ENCODE measurements at regions not wholly inside any gene's neighbourhood (a gene's known extent, or its start where the extent isn't known, plus 50 kb on each side); places are given as distances from the start of the nearest gene placed in this dataset.
"Not testable (repeated sequence)": the region's sequence is repeated elsewhere in the genome, so short reads cannot be mapped to it uniquely, and the experiment has no call there.

DNA sequence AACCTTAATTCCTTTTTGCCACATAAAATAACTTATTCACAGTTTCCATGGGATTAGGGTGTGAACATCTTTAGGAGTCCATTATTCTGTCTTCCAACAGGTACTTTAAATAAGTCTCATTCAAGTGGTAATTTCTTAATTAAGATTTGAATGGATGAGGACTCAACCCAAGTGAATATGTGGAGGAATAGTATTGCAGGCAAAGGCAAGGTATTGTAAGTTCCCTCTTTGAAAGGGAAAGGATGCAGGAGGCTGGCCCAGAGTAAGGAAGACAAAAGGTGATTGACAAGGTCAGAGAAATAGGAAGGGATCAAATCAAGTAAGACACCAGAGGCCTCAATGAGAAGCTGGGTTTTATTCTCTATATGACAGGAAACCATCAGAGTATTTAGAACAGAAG lies 238.2 kb upstream of the RBMS1 start:
- no peak for ATAC-seq

GRCh38 chr2:160735696-160736095 lies 242.1 kb upstream of the RBMS1 start:
- ATAC-seq: no peak

GRCh38 chr2:160736148-160737028 lies 242.8 kb upstream of the RBMS1 start:
- no peak for ATAC-seq

DNA sequence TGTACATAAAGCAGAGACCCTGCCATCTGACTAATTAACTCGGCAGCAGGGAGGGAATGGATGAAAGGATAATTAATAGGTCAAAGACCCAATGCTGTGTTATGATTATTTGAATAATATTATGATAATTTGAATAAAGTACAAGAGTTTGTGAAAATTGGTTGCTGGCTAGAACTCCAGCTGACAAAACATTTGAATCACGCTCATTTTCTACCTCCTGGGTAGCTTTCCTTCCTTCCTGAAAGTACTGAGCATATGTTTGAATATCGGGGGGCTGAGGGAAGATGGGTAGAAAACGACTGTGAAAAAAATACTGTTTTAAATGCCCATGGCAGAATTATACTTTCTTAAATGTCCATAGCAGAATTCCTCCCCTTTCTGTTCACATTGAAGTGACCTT lies 243.6 kb upstream of the RBMS1 start:
- ATAC-seq: no peak

- no peak for ATAC-seq
Observed at GRCh38 chr2:160741271-160741670, 247.7 kb upstream of the RBMS1 start.

- no peak for ATAC-seq
Observed at GRCh38 chr2:160741815-160742214, 248.2 kb upstream of the RBMS1 start.

- no peak for ATAC-seq
Observed at GRCh38 chr2:160742667-160743066, 249.1 kb upstream of the RBMS1 start.

GRCh38 chr2:160747501-160748170 lies 254.0 kb upstream of the RBMS1 start:
- no peak for ATAC-seq

GRCh38 chr2:160751021-160751420 lies 257.4 kb upstream of the RBMS1 start:
- no peak for ATAC-seq

DNA sequence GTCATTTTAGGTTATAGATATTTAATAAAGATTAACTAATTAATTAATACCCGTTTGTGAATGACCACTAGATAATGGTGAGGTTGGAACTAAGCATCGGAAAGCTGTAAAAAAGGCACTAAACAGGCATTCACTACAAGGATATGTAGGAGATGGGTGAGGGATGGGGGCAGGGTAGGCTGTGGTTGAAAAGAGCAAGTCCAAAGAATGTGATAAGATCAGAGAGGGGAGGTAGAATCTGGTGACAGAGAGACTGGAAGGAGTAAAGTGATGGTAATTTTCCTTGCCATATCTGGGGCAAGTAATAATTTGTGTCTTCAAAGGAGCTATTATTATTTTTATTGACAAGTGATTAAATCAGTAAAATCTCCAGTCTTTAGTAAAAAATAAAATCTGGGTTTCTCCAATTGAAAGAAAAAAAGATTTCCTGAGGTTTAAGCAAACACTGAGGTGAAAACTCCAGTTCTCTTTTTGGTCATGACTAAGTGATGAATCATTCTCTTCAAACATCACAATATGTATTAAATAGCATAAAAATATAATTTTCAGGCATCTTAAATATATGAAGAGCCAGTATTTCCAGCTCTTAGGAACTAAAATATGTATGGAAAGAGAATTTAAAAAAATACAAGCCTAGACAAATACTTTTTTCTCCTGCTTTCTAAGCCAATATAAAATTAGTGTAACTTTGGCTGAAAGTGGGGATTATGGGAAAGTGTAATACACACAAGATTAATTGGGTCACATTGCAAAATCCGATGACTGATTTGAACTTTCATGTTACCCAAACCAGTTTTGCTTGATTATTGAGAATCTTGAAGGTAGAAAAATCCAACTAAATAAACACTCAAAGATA lies 259.1 kb upstream of the RBMS1 start:
- peak; percentile 79 for ATAC-seq

- no peak for ATAC-seq
Observed at GRCh38 chr2:160753331-160753654, 259.7 kb upstream of the RBMS1 start.

DNA sequence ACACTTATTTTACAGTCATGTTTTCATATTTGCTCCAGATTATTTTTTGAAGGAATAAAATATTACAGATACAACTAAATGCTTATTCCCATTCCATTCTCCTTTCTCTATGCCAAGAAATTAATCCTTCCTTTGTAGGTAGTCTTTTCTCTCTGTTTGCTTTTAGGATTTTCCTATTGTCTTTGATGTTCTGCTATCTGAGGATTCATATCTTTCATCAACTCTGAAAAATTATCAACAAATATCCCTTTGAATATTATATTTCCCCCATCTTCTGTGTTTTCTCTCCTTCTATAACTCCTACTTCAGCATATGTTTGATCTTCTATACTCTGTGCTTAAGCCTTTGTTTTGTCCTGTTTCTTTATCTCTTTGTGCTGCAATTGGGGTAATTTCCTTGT lies 260.4 kb upstream of the RBMS1 start:
- ATAC-seq: no peak

DNA sequence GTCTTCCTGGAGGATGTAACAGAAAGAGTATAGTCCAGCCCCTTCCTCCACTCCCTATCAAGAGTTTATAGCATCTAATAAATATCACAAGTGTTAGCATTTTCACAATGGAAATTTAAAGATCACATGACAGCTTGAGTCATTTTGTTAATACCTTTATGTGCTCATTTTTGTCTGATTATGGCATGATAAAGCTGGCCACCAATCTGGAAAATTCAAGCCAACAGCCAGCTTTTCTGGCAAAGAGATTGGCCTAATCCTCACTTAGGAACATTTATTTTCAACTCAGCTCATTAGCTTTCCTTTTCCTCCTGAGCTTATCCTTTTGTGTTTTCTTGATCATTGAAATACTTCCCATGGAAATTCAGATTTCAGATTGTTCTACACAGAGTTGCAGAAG lies 262.9 kb upstream of the RBMS1 start:
- no peak for ATAC-seq

DNA sequence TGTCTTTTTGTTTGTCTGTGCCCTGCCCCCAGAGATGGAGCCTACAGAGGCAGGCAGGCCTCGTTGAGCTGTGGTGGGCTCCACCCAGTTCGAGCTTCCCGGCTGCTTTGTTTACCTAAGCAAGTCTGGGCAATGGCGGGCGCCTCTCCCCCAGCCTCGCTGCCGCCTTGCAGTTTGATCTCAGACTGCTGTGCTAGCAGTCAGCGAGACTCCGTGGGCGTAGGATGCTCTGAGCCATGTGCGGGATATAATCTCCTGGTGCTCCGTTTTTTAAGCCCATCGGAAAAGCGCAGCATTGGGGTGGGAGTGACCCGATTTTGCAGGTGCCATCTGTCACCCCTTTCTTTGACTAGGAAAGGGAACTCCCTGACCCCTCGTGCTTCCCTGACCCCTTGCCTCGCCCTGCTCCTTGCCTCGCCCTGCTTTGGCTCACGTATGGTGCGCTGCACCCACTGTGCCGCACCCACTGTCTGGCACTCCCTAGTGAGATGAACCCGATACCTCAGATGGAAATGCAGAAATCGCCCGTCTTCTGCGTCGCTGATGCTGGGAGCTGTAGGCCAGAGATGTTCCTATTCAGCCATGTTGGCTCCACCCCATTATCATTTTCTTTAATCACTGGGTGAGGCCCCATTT lies 269.0 kb upstream of the RBMS1 start:
- ATAC-seq: not testable (repeated sequence)

DNA sequence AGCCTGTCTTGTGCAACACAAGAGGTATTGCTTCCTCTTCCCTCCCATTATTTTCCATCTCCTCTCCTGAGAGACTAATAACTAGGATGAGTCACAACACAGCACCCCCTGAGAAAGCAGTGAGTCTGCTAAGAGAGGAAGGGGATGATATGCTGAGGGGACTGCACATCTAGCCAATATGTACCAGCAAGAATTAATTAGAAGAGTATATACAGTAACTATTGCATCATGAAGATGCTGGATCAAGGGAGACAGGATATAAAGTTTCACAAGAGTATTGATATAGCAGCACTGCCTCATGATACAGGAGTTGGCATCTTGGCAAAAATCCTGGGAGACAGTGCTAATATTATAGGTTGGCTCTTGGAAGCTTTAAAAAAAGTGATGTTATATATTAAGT lies 289.9 kb upstream of the RBMS1 start:
- no peak for ATAC-seq

GRCh38 chr2:160784034-160784433 lies 290.4 kb upstream of the RBMS1 start:
- ATAC-seq: no peak

- ATAC-seq: no peak
Observed at GRCh38 chr2:160790738-160791137, 297.1 kb upstream of the RBMS1 start.

- no peak for ATAC-seq
Observed at GRCh38 chr2:160791884-160792283, 298.3 kb upstream of the RBMS1 start.

- ATAC-seq: no peak
Observed at GRCh38 chr2:160792837-160793236, 299.2 kb upstream of the RBMS1 start.

DNA sequence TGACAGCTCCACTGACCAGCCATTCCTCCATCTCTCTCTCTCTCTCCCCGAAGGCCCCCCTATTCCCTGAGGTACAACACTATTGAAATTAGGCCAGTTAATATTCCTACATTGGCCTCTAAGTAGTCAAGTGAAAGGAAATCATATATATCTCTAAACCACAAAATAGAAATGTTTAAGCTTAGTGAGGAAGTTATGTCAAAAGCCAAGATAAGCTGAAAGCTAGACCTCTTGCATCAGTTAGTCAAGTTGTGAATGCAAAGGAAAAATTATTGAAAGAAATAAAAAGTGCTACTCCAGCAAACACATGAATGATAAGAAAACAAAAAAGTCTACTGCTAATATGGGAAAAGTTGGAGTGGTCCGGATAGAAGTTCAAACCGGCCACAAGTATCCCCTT lies 301.3 kb upstream of the RBMS1 start:
- no peak for ATAC-seq

- no peak for ATAC-seq
Observed at GRCh38 chr2:160803881-160804280, 310.3 kb upstream of the RBMS1 start.

DNA sequence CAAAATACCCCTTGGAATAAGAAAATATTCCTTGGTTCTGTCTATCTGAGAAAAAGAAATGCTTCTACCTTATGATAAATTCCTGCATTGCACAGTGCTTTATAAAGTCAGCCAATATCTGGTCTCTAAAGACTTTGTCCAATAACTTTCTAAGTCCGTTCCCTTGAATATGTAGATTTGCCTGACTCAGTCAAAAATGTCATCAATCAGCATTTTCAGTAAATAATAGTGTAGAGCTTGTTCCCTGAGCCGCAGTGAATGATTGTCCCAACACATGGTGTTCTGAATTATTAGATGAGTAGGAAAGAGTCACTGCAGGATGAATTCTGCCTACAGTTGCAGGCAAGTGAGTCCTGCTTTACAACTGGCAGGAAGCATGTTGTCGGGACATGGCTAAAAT lies 316.8 kb upstream of the RBMS1 start:
- ATAC-seq: no peak

Measured in esophagus mucosa (tissue), 1 donor.